ENCODE measurements at regions not wholly inside any gene's neighbourhood (a gene's known extent, or its start where the extent isn't known, plus 50 kb on each side); places are given as distances from the start of the nearest gene placed in this dataset.
"Not testable (repeated sequence)": the region's sequence is repeated elsewhere in the genome, so short reads cannot be mapped to it uniquely, and the experiment has no call there.

- H3K27ac Mint-ChIP-seq, result no peak overlapping the region
- no peaks in the 10 kb centered on the region for H3K9me3 ChIP-seq (ENCODE audit: low read length)
- CTCF ChIA-PET, result no interaction called here
- no peaks in the 10 kb centered on the region for H3K36me3 Mint-ChIP-seq
- no peak overlapping the region for H3K4me3 Mint-ChIP-seq
- DNase-seq, result no peak
- no peaks in the 10 kb centered on the region for H3K4me1 Mint-ChIP-seq
- no peaks in the 10 kb centered on the region for H3K27me3 ChIP-seq (ENCODE audit: insufficient read depth, low read length, poor library complexity, severe bottlenecking)
- POLR2A ChIA-PET, result no interaction called here
- no peak overlapping the region for H3K27ac ChIP-seq (ENCODE audit: low read depth, low read length)
- no peaks in the 10 kb centered on the region for H3K9me3 Mint-ChIP-seq
- H3K36me3 ChIP-seq (ENCODE audit: insufficient read depth, low read length), result no peaks in the 10 kb centered on the region
- no peak overlapping the region for H3K4me3 ChIP-seq (ENCODE audit: low read length)
- H3K4me1 ChIP-seq (ENCODE audit: insufficient read depth, low read length), result no peaks in the 10 kb centered on the region
- H3K27me3 Mint-ChIP-seq, result no peaks in the 10 kb centered on the region
Observed at GRCh38 chr5:57358796-57359592, 123.6 kb downstream of the ACTBL2 start.

- H3K27ac Mint-ChIP-seq; H3K27me3 ChIP-seq (ENCODE audit: insufficient read depth, low read length, poor library complexity, severe bottlenecking); POLR2A ChIA-PET; H3K4me3 ChIP-seq (ENCODE audit: low read length); H3K27me3 Mint-ChIP-seq; H3K4me1 ChIP-seq (ENCODE audit: insufficient read depth, low read length); H3K9me3 ChIP-seq (ENCODE audit: low read length); H3K9me3 Mint-ChIP-seq; DNase-seq; CTCF ChIA-PET; H3K4me3 Mint-ChIP-seq; H3K36me3 Mint-ChIP-seq; H3K4me1 Mint-ChIP-seq; H3K27ac ChIP-seq (ENCODE audit: low read depth, low read length); H3K36me3 ChIP-seq (ENCODE audit: insufficient read depth, low read length): not testable (repeated sequence)
Observed at GRCh38 chr5:57356850-57357249, 125.8 kb downstream of the ACTBL2 start.

GRCh38 chr5:57349214-57349613 is 133.4 kb downstream of the ACTBL2 start:
- H3K27ac Mint-ChIP-seq, result no peak overlapping the region
- H3K4me3 Mint-ChIP-seq, result no peak overlapping the region
- Histone ChIP-seq H3K36me3 (ENCODE audit: insufficient read depth, low read length) (no peaks in the 10 kb centered on the region), H3K27me3 (ENCODE audit: insufficient read depth, low read length, poor library complexity, severe bottlenecking) (no peaks in the 10 kb centered on the region), H3K27ac (ENCODE audit: low read depth, low read length) (no peak overlapping the region), H3K4me3 (ENCODE audit: low read length) (no peak overlapping the region), H3K9me3 (ENCODE audit: low read length) (no peaks in the 10 kb centered on the region), H3K4me1 (ENCODE audit: insufficient read depth, low read length) (no peaks in the 10 kb centered on the region)
- H3K27me3 Mint-ChIP-seq, result peaks cover 0 to 3% of the 10 kb centered on the region in 2 donors
- H3K4me1 Mint-ChIP-seq, result no peaks in the 10 kb centered on the region
- ChIA-PET POLR2A (no interaction called here), CTCF (no interaction called here)
- H3K9me3 Mint-ChIP-seq, result peaks cover 0 to 5% (median 0%) of the 10 kb centered on the region in 5 donors
- no peaks in the 10 kb centered on the region for H3K36me3 Mint-ChIP-seq
- DNase-seq, result no peak

- Mint-ChIP-seq H3K27me3 (peaks cover 0 to 3% of the 10 kb centered on the region in 2 donors), H3K4me3 (no peak overlapping the region), H3K9me3 (peaks cover 0 to 5% (median 0%) of the 10 kb centered on the region in 5 donors), H3K4me1 (no peaks in the 10 kb centered on the region), H3K27ac (no peak overlapping the region), H3K36me3 (no peaks in the 10 kb centered on the region)
- Histone ChIP-seq H3K27me3 (ENCODE audit: insufficient read depth, low read length, poor library complexity, severe bottlenecking) (no peaks in the 10 kb centered on the region), H3K4me1 (ENCODE audit: insufficient read depth, low read length) (no peaks in the 10 kb centered on the region), H3K27ac (ENCODE audit: low read depth, low read length) (no peak overlapping the region), H3K36me3 (ENCODE audit: insufficient read depth, low read length) (no peaks in the 10 kb centered on the region), H3K4me3 (ENCODE audit: low read length) (no peak overlapping the region), H3K9me3 (ENCODE audit: low read length) (no peaks in the 10 kb centered on the region)
- ChIA-PET CTCF (no interaction called here), POLR2A (no interaction called here)
- DNase-seq, result no peak
Observed at GRCh38 chr5:57348376-57349140, 134.1 kb downstream of the ACTBL2 start.

- H3K27ac Mint-ChIP-seq, result peak overlapping the region in 1 of 8 donors; percentile 61
- POLR2A ChIA-PET, result no interaction called here
- no peaks in the 10 kb centered on the region for H3K4me1 Mint-ChIP-seq
- no peak overlapping the region for H3K4me3 ChIP-seq (ENCODE audit: low read length)
- H3K27me3 ChIP-seq (ENCODE audit: insufficient read depth, low read length, poor library complexity, severe bottlenecking), result no peaks in the 10 kb centered on the region
- no peaks in the 10 kb centered on the region for H3K36me3 ChIP-seq (ENCODE audit: insufficient read depth, low read length)
- H3K36me3 Mint-ChIP-seq, result no peaks in the 10 kb centered on the region
- no peak for DNase-seq
- peaks cover 1 to 4% of the 10 kb centered on the region in 2 donors for H3K27me3 Mint-ChIP-seq
- H3K27ac ChIP-seq (ENCODE audit: low read depth, low read length), result no peak overlapping the region
- H3K9me3 Mint-ChIP-seq, result peaks cover 0 to 5% (median 0%) of the 10 kb centered on the region in 5 donors
- no peaks in the 10 kb centered on the region for H3K9me3 ChIP-seq (ENCODE audit: low read length)
- no peak overlapping the region for H3K4me3 Mint-ChIP-seq
- CTCF ChIA-PET, result no interaction called here
- H3K4me1 ChIP-seq (ENCODE audit: insufficient read depth, low read length), result no peaks in the 10 kb centered on the region
Observed at GRCh38 chr5:57346328-57346727, 136.3 kb downstream of the ACTBL2 start.

- Histone ChIP-seq H3K36me3 (ENCODE audit: insufficient read depth, low read length) (no peaks in the 10 kb centered on the region), H3K27ac (ENCODE audit: low read depth, low read length) (no peak overlapping the region), H3K9me3 (ENCODE audit: low read length) (no peaks in the 10 kb centered on the region), H3K4me1 (ENCODE audit: insufficient read depth, low read length) (no peaks in the 10 kb centered on the region), H3K4me3 (ENCODE audit: low read length) (no peak overlapping the region), H3K27me3 (ENCODE audit: insufficient read depth, low read length, poor library complexity, severe bottlenecking) (no peaks in the 10 kb centered on the region)
- Mint-ChIP-seq H3K36me3 (peaks cover 0 to 2% (median 0%) of the 10 kb centered on the region in 3 donors), H3K4me3 (no peak overlapping the region), H3K9me3 (peaks cover 0 to 5% (median 0%) of the 10 kb centered on the region in 5 donors), H3K27me3 (peaks cover 3 to 8% of the 10 kb centered on the region in 2 donors), H3K4me1 (no peaks in the 10 kb centered on the region), H3K27ac (no peak overlapping the region)
- POLR2A ChIA-PET, result no interaction called here
- CTCF ChIA-PET, result interaction anchor here (1.3 to 1.4 kb wide), 2 partner anchors 10 to 1119 kb away, joined by 3 to 6 read pairs; partner anchors contain the start of gene PLK2
- DNase-seq, result no peak
Observed at GRCh38 chr5:57341380-57341979, 141.1 kb downstream of the ACTBL2 start.

GRCh38 chr5:57340681-57341080 is 141.9 kb downstream of the ACTBL2 start:
- H3K9me3 Mint-ChIP-seq, result no peaks in the 10 kb centered on the region
- no peak for DNase-seq
- Histone ChIP-seq H3K36me3 (ENCODE audit: insufficient read depth, low read length) (no peaks in the 10 kb centered on the region), H3K4me1 (ENCODE audit: insufficient read depth, low read length) (no peaks in the 10 kb centered on the region), H3K9me3 (ENCODE audit: low read length) (no peaks in the 10 kb centered on the region), H3K4me3 (ENCODE audit: low read length) (no peak overlapping the region), H3K27me3 (ENCODE audit: insufficient read depth, low read length, poor library complexity, severe bottlenecking) (no peaks in the 10 kb centered on the region), H3K27ac (ENCODE audit: low read depth, low read length) (no peak overlapping the region)
- peaks cover 3 to 8% of the 10 kb centered on the region in 2 donors for H3K27me3 Mint-ChIP-seq
- H3K4me1 Mint-ChIP-seq, result no peaks in the 10 kb centered on the region
- ChIA-PET CTCF (interaction anchor here (1.3 kb wide), 1 partner anchor 1120 kb away, joined by 6 read pairs; the partner anchor contains the start of gene PLK2), POLR2A (no interaction called here)
- H3K27ac Mint-ChIP-seq, result no peak overlapping the region
- peaks cover 0 to 2% (median 0%) of the 10 kb centered on the region in 3 donors for H3K36me3 Mint-ChIP-seq
- H3K4me3 Mint-ChIP-seq, result no peak overlapping the region

GRCh38 chr5:57339521-57339920 is 143.1 kb downstream of the ACTBL2 start:
- Histone ChIP-seq H3K36me3 (ENCODE audit: insufficient read depth, low read length) (no peaks in the 10 kb centered on the region), H3K9me3 (ENCODE audit: low read length) (no peaks in the 10 kb centered on the region), H3K27me3 (ENCODE audit: insufficient read depth, low read length, poor library complexity, severe bottlenecking) (no peaks in the 10 kb centered on the region), H3K27ac (ENCODE audit: low read depth, low read length) (no peak overlapping the region), H3K4me1 (ENCODE audit: insufficient read depth, low read length) (no peaks in the 10 kb centered on the region), H3K4me3 (ENCODE audit: low read length) (no peak overlapping the region)
- no peak for DNase-seq
- Mint-ChIP-seq H3K4me1 (no peaks in the 10 kb centered on the region), H3K9me3 (no peaks in the 10 kb centered on the region), H3K27ac (no peak overlapping the region), H3K27me3 (peaks cover 3 to 8% of the 10 kb centered on the region in 2 donors), H3K36me3 (peaks cover 0 to 2% (median 0%) of the 10 kb centered on the region in 3 donors), H3K4me3 (no peak overlapping the region)
- CTCF ChIA-PET, result no interaction called here
- POLR2A ChIA-PET, result no interaction called here
